ENCODE measurements at regions not wholly inside any gene's neighbourhood (a gene's known extent, or its start where the extent isn't known, plus 50 kb on each side); places are given as distances from the start of the nearest gene placed in this dataset.

DNA sequence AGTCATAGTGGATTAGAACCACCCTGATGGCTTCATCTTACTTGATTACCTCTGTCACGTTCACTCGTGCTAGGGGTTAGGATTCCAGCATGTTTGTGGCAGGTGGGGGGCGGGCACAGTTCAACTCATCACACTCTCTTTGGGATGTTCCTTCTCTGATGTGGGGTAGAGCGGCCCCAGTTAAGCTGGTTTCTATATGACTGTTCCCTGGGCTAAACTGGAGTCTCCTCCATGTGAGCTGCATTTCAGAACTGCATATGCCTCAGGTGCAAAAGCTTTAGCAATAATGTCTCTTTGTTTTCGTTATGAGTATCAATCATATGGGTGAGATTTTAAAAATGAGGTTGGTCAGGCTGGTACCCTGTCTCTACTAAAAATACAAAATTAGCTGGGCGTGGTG, 393.2 kb downstream of the RPS6KC1 start:
- no peak for TF ChIP-seq EZH2phosphoT487 (IDR thresholded peaks at IDR 0.05; ENCODE audit: insufficient read depth, low read depth)
- TF ChIP-seq EZH2 (IDR thresholded peaks at IDR 0.05; ENCODE audit: insufficient read depth, poor library complexity, severe bottlenecking) = no peak

Measured in GM23248 (cell line).